ENCODE measurements at regions not wholly inside any gene's neighbourhood (a gene's known extent, or its start where the extent isn't known, plus 50 kb on each side); places are given as distances from the start of the nearest gene placed in this dataset.

DNA sequence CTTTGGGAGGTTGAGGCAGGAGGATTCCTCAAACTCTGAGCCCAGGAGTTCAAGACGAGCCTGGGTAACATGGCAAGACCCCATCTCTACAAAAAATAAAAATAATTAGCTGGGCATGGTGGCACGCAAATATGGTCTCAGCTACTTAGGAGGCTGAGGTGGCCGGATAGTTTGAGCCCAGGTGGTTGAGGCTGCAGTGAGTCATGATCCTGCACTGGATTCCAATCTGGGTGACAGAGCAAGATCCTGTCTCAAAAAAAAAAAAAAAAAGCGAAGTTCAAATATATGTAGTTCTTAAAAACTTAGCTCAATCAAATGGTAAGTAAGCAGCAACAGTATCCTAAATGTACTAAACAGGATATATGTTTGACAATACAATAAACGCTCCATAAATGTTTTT, 85.5 kb upstream of the SSTR1 start:
- TF ChIP-seq CTCF (conservative IDR thresholded peaks at IDR 0.05; ENCODE audit: low read depth, low read length): no peak
- H3K4me3 ChIP-seq (ENCODE audit: low read depth, low read length): no peak overlapping the region
- DNase-seq (ENCODE audit: low read depth): no peak

DNA sequence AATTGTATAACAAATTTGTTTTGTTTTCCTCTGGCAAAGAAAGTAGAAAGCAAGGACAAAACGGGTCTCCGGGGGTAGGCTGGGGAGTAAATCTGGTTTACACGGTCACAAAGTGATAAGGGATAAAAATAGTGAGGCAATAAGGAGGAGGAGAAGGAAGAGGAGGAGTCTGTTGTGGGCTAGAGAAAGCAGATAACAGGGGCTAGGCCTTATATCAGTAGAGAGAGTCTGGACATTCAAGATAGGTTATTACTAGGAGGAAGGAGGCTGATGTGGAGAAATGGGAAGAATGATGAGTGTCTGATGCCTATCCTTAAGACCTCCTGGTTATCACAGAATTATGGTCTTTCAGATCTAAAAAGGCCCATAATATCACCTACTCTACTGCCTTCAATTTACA, 83.2 kb upstream of the SSTR1 start:
- DNase-seq (ENCODE audit: low read depth): no peak

GRCh38 chr14:38125481-38126037, 82.1 kb upstream of the SSTR1 start:
- no peak for DNase-seq (ENCODE audit: low read depth)
- no peak overlapping the region for H3K4me3 ChIP-seq (ENCODE audit: low read depth, low read length)
- TF ChIP-seq CTCF (conservative IDR thresholded peaks at IDR 0.05; ENCODE audit: low read depth, low read length): no peak

More for the DNA sequence above, 83.2 kb upstream of the SSTR1 start:
- no peak overlapping the region for H3K4me3 ChIP-seq (ENCODE audit: low read depth, low read length)
- TF ChIP-seq CTCF (conservative IDR thresholded peaks at IDR 0.05; ENCODE audit: low read depth, low read length): no peak

GRCh38 chr14:38127356-38127755, 80.3 kb upstream of the SSTR1 start:
- no peak for TF ChIP-seq CTCF (conservative IDR thresholded peaks at IDR 0.05; ENCODE audit: low read depth, low read length)
- no peak overlapping the region for H3K4me3 ChIP-seq (ENCODE audit: low read depth, low read length)
- DNase-seq (ENCODE audit: low read depth): no peak

- H3K4me3 ChIP-seq (ENCODE audit: low read depth, low read length): no peak overlapping the region
- no peak for TF ChIP-seq CTCF (conservative IDR thresholded peaks at IDR 0.05; ENCODE audit: low read depth, low read length)
- DNase-seq (ENCODE audit: low read depth): no peak
Observed at GRCh38 chr14:38127784-38128183, 79.9 kb upstream of the SSTR1 start.

- H3K4me3 ChIP-seq (ENCODE audit: low read depth, low read length): no peak overlapping the region
- no peak for TF ChIP-seq CTCF (conservative IDR thresholded peaks at IDR 0.05; ENCODE audit: low read depth, low read length)
- no peak for DNase-seq (ENCODE audit: low read depth)
Observed at GRCh38 chr14:38128640-38129039, 79.1 kb upstream of the SSTR1 start.

DNA sequence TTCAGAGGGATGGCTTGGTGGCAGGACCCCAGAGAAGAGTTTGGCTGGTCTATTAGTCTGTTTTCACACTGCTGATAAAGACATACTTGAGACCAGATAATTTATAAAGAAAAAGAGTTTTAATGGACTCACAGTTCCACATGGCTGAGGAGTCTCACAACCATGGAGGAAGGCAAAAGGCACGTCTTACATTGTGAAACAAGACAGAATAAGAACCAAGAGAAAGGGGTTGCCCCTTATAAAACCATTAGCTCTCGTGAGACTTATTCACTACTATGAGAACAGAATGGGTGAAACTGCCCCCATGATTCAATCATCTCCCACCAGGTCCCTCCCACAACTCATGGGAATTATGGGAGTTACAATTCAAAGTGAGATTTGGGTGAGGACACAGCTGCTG, 78.5 kb upstream of the SSTR1 start:
- no peak overlapping the region for H3K4me3 ChIP-seq (ENCODE audit: low read depth, low read length)
- TF ChIP-seq CTCF (conservative IDR thresholded peaks at IDR 0.05; ENCODE audit: low read depth, low read length): no peak
- DNase-seq (ENCODE audit: low read depth): no peak
